Astrocyte of the cerebellum (primary cell): ENCODE measurements at regions not wholly inside any gene's neighbourhood (a gene's known extent, or its start where the extent isn't known, plus 50 kb on each side); places are given as distances from the start of the nearest gene placed in this dataset.

Experiments
- DNase-seq: peaks from one replicate; pipeline ENCODE4 v3.0.0-alpha.2; 2011; ENCODE audit warnings: low read depth
- H3K4me3 ChIP-seq: 2 replicates; pipeline ENCODE4 v1.5.1; 2011; ENCODE audit warnings: mild to moderate bottlenecking, low read depth, low read length, moderate library complexity
- CTCF ChIP-seq: IDR thresholded peaks from 2 replicates; pipeline ENCODE4 v1.5.1; 2012; ENCODE audit warnings: low read length, low read depth, moderate library complexity, mild to moderate bottlenecking; ENCODE audit errors: missing control alignments
- in situ Hi-C: cut with HindIII; loops from 2 replicates; pipeline ENCODE4 v1.10.0; 2017; ENCODE audit warnings: low sequenced_read_pairs

- DNase-seq, result no peak
- H3K4me3 ChIP-seq, result no peak overlapping the region
- no peak for TF ChIP-seq CTCF
- in situ Hi-C loops, result no loop called here
Measured at GRCh38 chr16:64304951-64305350, 816.9 kb downstream of the CDH11 start.

GRCh38 chr16:64304396-64304795, 817.5 kb downstream of the CDH11 start:
- DNase-seq, result no peak
- in situ Hi-C loops, result no loop called here
- no peak overlapping the region for H3K4me3 ChIP-seq
- TF ChIP-seq CTCF, result no peak

- no peak for DNase-seq
- in situ Hi-C loops, result no loop called here
- H3K4me3 ChIP-seq, result no peak overlapping the region
- no peak for TF ChIP-seq CTCF
Measured at GRCh38 chr16:64297863-64298600, 823.8 kb downstream of the CDH11 start.

GRCh38 chr16:64295466-64295865, 826.4 kb downstream of the CDH11 start:
- no peak for TF ChIP-seq CTCF
- in situ Hi-C loops, result no loop called here
- no peak overlapping the region for H3K4me3 ChIP-seq
- DNase-seq, result no peak

GRCh38 chr16:64292953-64293352, 828.9 kb downstream of the CDH11 start:
- no peak for TF ChIP-seq CTCF
- in situ Hi-C loops, result no loop called here
- H3K4me3 ChIP-seq, result no peak overlapping the region
- no peak for DNase-seq

- no peak for DNase-seq
- in situ Hi-C loops, result no loop called here
- H3K4me3 ChIP-seq, result no peak overlapping the region
- no peak for TF ChIP-seq CTCF
Measured at GRCh38 chr16:64292161-64292560, 829.7 kb downstream of the CDH11 start.

GRCh38 chr16:64290461-64290860, 831.4 kb downstream of the CDH11 start:
- in situ Hi-C loops, result no loop called here
- no peak overlapping the region for H3K4me3 ChIP-seq
- no peak for DNase-seq
- no peak for TF ChIP-seq CTCF
